ENCODE measurements at regions not wholly inside any gene's neighbourhood (a gene's known extent, or its start where the extent isn't known, plus 50 kb on each side); places are given as distances from the start of the nearest gene placed in this dataset.

DNA sequence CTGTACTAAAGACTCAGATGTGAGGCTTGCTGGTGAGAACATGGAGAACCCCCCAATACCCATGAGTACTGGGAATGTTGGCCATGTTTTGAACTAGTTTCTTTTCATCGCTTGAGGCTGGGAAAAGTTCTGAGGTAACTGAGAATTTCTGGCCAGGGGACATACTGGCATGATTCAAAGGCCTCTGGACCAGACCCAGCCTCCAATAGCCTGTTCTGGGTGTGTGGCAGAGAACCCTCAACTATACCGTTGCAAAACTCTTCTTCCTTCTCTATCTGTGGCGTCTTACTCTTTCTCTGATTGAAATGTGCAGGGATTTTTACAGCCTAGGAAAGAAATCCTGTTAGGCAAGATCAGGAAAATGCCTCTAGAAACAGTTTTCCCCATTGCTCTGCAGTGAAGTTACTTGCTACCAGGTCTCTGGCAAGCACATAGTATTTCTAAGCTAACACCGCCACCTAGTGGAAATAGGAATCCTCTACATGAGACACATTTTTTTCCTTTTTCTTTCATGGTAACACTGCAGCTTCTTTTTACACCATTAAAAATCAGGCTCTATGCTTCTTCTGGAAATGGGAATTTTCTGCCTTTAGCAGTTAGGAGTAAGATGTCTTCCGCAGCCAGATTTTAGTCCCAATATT, 170.7 kb upstream of the ZCCHC13 start:
- TF ChIP-seq CTCF (IDR thresholded peaks at IDR 0.05; ENCODE audit: low read depth, low read length, poor library complexity, severe bottlenecking) (peak; percentile 52), EZH2phosphoT487 (IDR thresholded peaks at IDR 0.05; ENCODE audit: borderline replicate concordance, low read length) (no peak)

All from DOHH2 (cell line).